ENCODE measurements at regions not wholly inside any gene's neighbourhood (a gene's known extent, or its start where the extent isn't known, plus 50 kb on each side); places are given as distances from the start of the nearest gene placed in this dataset.

GRCh38 chr1:79531790-79532189 lies 525.3 kb upstream of the ADGRL4 start:
- no peak for TF ChIP-seq CTCF (IDR thresholded peaks at IDR 0.05)
- no peak for TF ChIP-seq POLR2A (IDR thresholded peaks at IDR 0.05; ENCODE audit: low read depth)
- no peak for TF ChIP-seq EP300 (IDR thresholded peaks at IDR 0.05)
- TF ChIP-seq POLR2AphosphoS5 (IDR thresholded peaks at IDR 0.05): no peak
- Histone ChIP-seq H3K4me3 (no peak overlapping the region), H3K36me3 (no peaks in the 10 kb centered on the region), H3K9me3 (no peaks in the 10 kb centered on the region), H3K27ac (replicated peaks in 1 of 4) (no peak overlapping the region), H3K27me3 (no peaks in the 10 kb centered on the region), H3K4me1 (no peaks in the 10 kb centered on the region)
- intact Hi-C loops (cut with DNase I): no loop called here
- WGBS: 98% methylated on average over 2 of the region's 2 CpGs
- DNase-seq (ENCODE audit: extremely low spot score): no peak

- 92% methylated on average over 2 of the region's 2 CpGs for WGBS
- Histone ChIP-seq H3K4me3 (no peak overlapping the region), H3K4me1 (no peaks in the 10 kb centered on the region), H3K9me3 (no peaks in the 10 kb centered on the region), H3K27me3 (no peaks in the 10 kb centered on the region), H3K27ac (replicated peaks in 1 of 4) (no peak overlapping the region), H3K36me3 (no peaks in the 10 kb centered on the region)
- intact Hi-C loops (cut with DNase I): no loop called here
- DNase-seq (ENCODE audit: extremely low spot score): no peak
- TF ChIP-seq POLR2A (IDR thresholded peaks at IDR 0.05; ENCODE audit: low read depth): no peak
- no peak for TF ChIP-seq EP300 (IDR thresholded peaks at IDR 0.05)
- TF ChIP-seq POLR2AphosphoS5 (IDR thresholded peaks at IDR 0.05): no peak
- TF ChIP-seq CTCF (IDR thresholded peaks at IDR 0.05): no peak
Observed at GRCh38 chr1:79530476-79530875, 523.9 kb upstream of the ADGRL4 start.

- TF ChIP-seq POLR2A (IDR thresholded peaks at IDR 0.05; ENCODE audit: low read depth): no peak
- TF ChIP-seq POLR2AphosphoS5 (IDR thresholded peaks at IDR 0.05): no peak
- TF ChIP-seq CTCF (IDR thresholded peaks at IDR 0.05): no peak
- TF ChIP-seq EP300 (IDR thresholded peaks at IDR 0.05): no peak
- Histone ChIP-seq H3K27me3 (no peaks in the 10 kb centered on the region), H3K4me3 (no peak overlapping the region), H3K9me3 (no peaks in the 10 kb centered on the region), H3K36me3 (no peaks in the 10 kb centered on the region), H3K27ac (replicated peaks in 1 of 4) (no peak overlapping the region), H3K4me1 (no peaks in the 10 kb centered on the region)
- WGBS: 77% methylated on average over 2 of the region's 2 CpGs
- intact Hi-C loops (cut with DNase I): no loop called here
- no peak for DNase-seq (ENCODE audit: extremely low spot score)
Observed at GRCh38 chr1:79530055-79530454, 523.5 kb upstream of the ADGRL4 start.

GRCh38 chr1:79524126-79524525 lies 517.6 kb upstream of the ADGRL4 start:
- intact Hi-C loops (cut with DNase I): no loop called here
- H3K36me3 ChIP-seq: no peaks in the 10 kb centered on the region
- H3K27me3 ChIP-seq: no peaks in the 10 kb centered on the region
- no peak for DNase-seq (ENCODE audit: extremely low spot score)
- no peak overlapping the region for H3K4me3 ChIP-seq
- no peak for TF ChIP-seq POLR2AphosphoS5 (IDR thresholded peaks at IDR 0.05)
- TF ChIP-seq CTCF (IDR thresholded peaks at IDR 0.05): no peak
- TF ChIP-seq EP300 (IDR thresholded peaks at IDR 0.05): no peak
- TF ChIP-seq POLR2A (IDR thresholded peaks at IDR 0.05; ENCODE audit: low read depth): no peak
- H3K9me3 ChIP-seq: no peaks in the 10 kb centered on the region
- no peaks in the 10 kb centered on the region for H3K4me1 ChIP-seq
- H3K27ac ChIP-seq (replicated peaks in 1 of 4): no peak overlapping the region
- WGBS: 81% methylated on average over 1 of the region's 1 CpG

GRCh38 chr1:79519084-79519760 lies 512.7 kb upstream of the ADGRL4 start:
- H3K36me3 ChIP-seq: no peaks in the 10 kb centered on the region
- no peak for DNase-seq (ENCODE audit: extremely low spot score)
- no peaks in the 10 kb centered on the region for H3K4me1 ChIP-seq
- H3K9me3 ChIP-seq: no peaks in the 10 kb centered on the region
- H3K27me3 ChIP-seq: no peaks in the 10 kb centered on the region
- intact Hi-C loops (cut with DNase I): no loop called here
- TF ChIP-seq EP300 (IDR thresholded peaks at IDR 0.05) (no peak), POLR2A (IDR thresholded peaks at IDR 0.05; ENCODE audit: low read depth) (no peak), CTCF (IDR thresholded peaks at IDR 0.05) (no peak), POLR2AphosphoS5 (IDR thresholded peaks at IDR 0.05) (no peak)
- H3K4me3 ChIP-seq: no peak overlapping the region
- WGBS: 88% methylated on average over 4 of the region's 4 CpGs
- no peak overlapping the region for H3K27ac ChIP-seq (replicated peaks in 1 of 4)
